Globus pallidus (tissue), 1 donor: ENCODE measurements at regions not wholly inside any gene's neighbourhood (a gene's known extent, or its start where the extent isn't known, plus 50 kb on each side); places are given as distances from the start of the nearest gene placed in this dataset.

ENCODE experiments used
- DNase-seq: peaks from one replicate; pipeline ENCODE4 v3.0.0-alpha.2; 2015; ENCODE audit warnings: low spot score

DNA sequence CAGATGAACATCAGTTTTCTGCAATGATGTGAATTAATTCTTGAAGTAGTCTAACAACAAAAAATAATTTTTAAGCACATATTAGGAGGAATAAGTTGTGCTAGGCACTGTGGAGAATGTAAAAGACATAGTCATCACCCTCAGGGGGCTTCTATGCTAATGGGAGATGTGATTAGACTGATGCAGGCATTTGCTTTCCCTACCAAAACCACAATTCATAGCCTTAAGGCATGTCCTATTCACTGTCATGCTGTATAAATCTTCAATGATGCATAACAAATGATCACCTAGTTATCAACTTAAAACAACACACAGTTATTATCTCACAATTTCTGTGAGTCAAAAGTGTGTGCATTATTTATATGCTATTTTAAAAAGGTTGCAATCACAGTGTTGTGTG is 422.6 kb downstream of the MAN2A1 start:
- no peak for DNase-seq

DNA sequence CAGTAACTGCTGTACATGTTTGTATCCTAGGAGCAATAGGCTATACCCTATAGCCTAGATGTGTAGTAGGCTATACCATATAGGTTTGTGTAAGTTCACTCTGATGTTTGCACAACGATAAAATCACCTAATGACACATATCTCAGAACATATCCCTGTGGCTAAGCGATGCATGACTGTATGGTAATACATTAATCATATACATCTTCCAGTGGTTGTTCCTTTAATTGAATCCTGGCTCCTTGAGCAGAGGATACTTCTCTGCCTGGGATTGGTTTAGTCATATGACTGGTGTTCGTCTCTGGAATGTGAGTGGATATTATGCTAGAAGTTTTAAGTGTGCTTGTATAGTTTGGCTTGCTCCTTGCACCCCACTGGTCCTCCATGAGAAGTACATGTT is 425.8 kb downstream of the MAN2A1 start:
- DNase-seq, result no peak

DNA sequence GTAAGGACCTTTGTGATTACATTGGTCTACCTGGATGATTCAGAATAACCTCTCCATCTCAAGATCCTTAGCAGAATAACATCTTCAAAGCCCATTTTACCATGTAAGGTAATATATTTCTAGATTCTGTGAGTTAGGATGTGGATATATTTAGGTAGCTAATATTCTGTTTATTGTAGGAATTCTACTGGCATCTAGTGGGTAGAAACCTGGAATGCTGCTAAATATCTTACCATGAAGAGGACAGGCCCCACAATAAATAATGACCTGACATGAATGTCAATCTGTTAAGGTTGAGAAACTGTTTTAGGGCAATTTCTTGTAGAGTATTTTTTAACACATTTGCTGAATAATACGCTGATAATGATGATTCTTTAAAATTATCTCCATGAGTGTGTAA is 426.8 kb downstream of the MAN2A1 start:
- DNase-seq, result no peak

- DNase-seq, result no peak
These were observed 445.5 kb downstream of the MAN2A1 start for GRCh38 chr5:110134963-110135935.

DNA sequence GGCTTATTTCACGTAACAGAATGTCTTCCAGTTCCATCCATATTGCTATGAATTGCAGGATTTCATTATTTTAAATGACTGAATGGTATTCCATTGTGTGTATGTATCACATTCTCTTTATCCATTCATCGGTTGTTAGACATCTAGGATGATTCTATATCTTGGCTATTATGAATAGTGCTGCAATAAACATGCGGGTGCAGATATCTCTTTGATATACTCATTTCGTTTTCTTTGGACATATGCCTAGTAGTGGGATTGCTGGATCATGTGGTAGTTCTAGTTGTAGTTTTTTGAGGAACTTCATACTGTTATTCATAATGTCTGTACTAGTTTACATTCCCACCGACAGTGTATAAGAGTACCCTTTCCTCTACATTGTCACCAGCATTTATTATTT is 460.5 kb downstream of the MAN2A1 start:
- DNase-seq, result no peak

- DNase-seq, result no peak
These were observed 469.5 kb downstream of the MAN2A1 start for GRCh38 chr5:110159202-110159601.

DNA sequence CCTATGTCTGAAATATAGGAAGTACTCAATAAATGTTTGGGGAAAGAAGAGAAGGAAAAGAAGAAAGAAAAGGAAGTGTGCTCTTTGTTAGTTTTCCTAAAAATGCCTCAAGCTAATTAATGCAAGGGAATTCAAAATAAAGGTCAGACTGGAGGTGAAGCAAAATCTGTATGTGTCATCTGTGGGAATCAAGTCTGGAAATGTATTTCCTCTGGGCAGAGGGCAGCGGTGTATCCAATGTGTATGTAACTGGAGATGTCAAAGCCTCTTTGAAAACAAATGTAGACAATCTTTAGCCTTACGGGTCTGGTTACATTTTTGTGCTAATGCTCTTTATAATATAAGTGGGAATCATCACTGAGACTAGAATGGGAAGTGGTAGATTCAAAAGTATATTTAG is 471.4 kb downstream of the MAN2A1 start:
- DNase-seq, result no peak

GRCh38 chr5:110165366-110165765 is 475.6 kb downstream of the MAN2A1 start:
- no peak for DNase-seq

- DNase-seq, result no peak
These were observed 477.7 kb downstream of the MAN2A1 start for GRCh38 chr5:110167384-110167783.

DNA sequence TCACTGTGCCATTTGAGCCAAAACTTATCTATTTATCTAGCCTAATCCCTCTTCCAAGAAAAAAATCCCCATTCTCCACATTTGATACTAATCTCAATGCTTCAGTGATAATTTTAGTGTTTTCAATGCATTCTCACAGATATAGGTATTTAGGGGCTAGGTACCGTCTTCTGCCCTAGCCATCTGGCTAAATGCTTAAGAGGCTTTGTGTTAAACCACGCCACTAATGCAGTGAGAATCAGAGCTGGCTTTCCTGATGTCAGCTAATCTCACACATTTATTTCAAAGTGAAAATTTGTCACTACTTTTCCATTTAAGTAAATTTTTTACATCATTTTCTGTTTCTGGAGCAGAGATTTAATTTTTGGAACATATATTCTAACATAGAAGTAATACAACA is 479.7 kb downstream of the MAN2A1 start:
- no peak for DNase-seq

DNA sequence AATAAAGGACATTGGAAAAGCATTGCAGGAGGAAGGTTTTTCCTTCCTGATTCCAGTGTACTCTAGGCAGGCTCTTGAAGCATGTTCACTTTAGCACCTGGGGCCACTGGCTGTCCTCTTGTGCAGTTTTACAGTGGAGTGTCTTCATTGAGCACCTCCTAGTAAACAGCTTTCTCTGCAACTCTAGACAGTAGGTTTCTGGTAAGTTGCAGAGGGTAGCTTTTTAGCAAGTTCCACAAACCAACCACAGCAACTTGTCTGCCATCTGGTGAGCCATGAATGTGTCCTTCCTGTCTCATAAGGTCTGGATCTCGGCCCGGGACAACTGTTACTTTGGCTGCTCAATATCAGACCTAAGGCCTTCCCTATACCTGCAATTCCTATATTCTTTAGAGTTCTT is 488.0 kb downstream of the MAN2A1 start:
- DNase-seq, result no peak

DNA sequence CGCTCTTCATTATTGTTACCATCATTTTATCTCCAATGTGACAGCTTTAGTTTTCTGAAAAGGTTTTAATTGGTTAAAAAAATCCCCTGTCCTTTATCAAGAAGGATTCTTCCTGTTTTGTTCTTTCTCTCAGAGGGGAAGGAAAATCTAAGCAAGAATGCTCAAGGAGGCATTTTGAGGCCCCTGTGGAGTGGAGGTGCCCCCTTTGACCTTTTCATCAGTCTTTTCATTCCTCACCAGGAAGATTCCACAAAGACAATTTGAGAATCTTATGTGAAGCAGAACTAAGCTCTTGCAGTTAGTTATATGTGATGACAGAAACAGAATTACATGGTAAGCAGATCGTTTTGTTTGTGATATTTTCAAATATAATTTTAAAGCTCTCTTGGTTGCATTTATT is 489.6 kb downstream of the MAN2A1 start:
- no peak for DNase-seq

- no peak for DNase-seq
These were observed 504.5 kb downstream of the MAN2A1 start for GRCh38 chr5:110194191-110194590.

GRCh38 chr5:110195288-110195687 is 505.6 kb downstream of the MAN2A1 start:
- no peak for DNase-seq

GRCh38 chr5:110201791-110202190 is 512.1 kb downstream of the MAN2A1 start:
- DNase-seq, result no peak

DNA sequence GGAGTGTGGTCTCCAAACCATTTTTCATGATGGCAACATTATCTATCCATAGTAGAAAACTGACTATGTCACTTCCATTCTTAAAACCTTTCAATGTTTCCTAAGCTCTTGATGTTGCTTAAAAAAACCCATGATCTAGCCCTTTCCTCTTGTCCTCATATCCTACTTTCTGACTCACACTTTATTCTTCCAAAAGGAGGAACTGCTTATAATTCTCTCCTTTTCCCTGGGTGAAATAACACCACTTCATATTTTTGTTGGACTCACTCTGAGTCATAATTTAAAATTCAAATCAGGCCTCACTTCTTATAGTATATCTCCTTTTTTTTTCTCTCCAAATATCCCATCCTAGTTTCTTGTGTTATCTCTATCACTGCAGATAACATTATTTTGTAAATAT is 513.9 kb downstream of the MAN2A1 start:
- no peak for DNase-seq

DNA sequence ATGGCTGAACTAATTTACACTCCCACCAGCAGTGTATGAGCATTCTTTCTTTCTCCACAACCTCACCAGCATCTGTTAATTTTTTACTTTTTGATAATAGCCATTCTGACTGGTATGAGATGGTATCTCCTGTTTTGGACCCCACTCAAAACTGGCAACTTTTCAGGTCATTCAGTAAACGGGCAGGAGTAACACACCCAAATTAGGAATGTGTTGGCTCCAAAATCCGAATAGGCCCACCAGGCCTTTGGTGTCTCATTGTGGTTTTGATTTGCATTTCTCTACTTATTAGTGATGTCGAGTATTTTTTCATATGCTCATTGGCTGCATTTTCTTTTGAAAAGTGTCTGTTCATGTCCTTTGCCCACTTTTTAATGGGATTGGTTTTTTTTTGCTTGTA is 517.1 kb downstream of the TMEM232 start:
- no peak for DNase-seq

DNA sequence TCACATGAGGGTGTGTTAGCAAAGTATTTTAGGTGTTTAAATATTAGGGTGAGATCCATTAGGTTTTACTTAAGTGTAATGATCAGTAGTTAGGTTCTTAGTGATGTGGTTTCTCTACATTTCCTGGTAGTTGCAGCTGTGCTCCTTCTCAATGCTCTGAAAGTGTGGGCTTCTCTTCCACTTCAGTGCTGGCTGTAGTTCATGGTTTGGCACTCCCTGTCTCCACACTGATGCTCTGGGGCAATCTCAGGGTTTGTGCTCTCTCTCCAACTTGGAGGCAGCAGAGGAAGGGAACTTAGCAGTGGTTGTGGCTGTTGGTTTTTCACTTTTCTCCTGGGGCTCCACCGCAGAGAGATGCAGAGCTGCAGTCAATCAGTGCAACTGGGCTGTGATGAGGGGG is 507.5 kb downstream of the TMEM232 start:
- DNase-seq, result no peak

GRCh38 chr5:110219769-110220168 is 506.7 kb downstream of the TMEM232 start:
- DNase-seq, result no peak

DNA sequence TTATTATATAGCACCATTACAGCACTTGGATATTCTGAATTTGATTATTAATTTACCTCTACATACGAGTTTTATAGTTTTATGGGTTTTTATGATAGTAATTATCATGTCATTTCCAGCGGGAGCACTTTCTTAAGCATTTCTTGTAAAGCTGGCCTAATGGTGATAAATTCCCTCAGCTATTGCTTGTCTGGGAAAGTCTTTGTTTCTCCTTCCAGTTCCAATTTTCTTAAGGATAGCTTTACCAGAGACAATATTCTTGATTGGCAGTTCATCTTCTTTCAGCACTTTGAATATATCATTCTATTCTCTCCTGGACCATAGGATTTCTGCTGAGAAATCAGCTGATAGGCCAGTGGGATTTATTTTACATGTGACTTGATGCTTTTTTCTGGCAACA is 505.4 kb downstream of the TMEM232 start:
- no peak for DNase-seq

DNA sequence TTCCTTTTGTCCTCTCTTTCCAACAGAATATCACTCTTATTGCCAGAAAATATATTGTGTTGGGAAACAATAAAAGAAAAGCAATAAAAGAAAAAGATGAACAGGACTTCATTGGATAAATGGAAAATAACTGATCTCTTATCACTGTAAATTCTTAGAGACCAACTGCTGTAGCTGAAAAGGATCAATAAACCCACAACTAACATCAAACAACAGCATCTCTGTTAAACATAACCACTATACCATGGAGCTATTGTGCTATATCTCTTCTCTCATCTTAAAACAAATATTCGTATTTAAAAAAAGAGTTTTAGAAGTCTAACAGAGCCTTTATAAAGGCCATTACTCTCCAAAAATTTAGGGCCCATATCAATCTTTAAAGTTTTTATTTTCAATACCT is 502.4 kb downstream of the TMEM232 start:
- no peak for DNase-seq

DNA sequence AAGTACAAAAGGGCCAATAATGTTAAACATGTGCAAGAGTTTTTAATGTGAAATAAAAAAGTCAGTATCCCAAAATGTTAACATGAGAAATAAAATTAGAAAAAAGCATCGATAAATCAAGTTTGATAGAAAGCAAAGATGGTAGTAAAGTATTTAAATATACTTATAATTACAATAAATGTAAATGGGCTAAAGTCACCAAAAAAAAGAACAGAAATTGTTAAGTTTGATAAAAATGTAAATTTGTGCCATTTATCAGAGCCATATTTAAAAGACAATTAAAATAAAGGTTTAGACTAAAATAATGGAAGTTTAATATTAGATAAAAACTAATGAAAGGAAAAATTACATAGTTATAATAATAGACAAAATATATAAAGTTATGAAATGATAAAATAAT is 500.5 kb downstream of the TMEM232 start:
- no peak for DNase-seq

DNA sequence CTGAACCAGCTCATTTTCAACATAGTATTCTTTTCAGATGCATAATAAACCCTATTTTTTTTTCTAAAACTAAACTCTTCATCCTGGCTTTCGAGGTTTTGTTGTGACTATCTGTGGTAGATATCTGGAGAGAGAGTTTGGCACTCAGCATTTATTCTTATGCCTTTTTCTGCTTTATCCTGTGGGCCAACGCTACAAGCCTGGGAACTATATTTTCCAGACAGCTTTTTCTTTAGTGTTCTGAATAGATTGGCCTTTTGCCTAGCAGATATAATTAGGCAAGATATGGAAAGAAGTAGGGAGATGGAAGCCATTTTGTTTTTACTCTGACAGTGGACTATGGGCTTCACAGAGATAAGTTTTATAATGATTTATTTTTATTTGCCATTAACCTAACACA is 486.7 kb downstream of the TMEM232 start:
- DNase-seq, result no peak

DNA sequence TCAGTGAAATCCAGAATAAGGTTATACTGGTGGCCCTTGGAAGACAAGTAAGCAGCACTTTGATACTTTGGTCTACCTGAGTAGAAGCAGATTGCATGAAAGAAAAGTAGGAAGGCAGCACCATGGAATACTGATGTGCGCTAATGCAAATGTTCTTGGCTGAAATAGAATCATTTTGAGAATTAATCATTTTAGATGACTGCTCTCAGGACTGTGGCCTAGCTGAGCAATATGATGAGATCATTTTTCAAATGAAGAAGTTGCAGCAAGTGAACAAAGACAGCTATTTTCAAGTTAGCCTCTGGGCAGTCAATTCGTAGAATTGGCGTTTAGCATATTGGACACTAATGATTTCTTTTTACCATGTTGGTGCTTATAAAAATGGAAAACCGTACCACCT is 483.5 kb downstream of the TMEM232 start:
- DNase-seq, result no peak
